HG03108 (cell line): ENCODE measurements at regions not wholly inside any gene's neighbourhood (a gene's known extent, or its start where the extent isn't known, plus 50 kb on each side); places are given as distances from the start of the nearest gene placed in this dataset.
"Not testable (repeated sequence)": the region's sequence is repeated elsewhere in the genome, so short reads cannot be mapped to it uniquely, and the experiment has no call there.

ENCODE experiments used
- ATAC-seq: cut with Tn5 transposase; IDR thresholded peaks from one replicate; pipeline ENCODE4 v1.9.1; 2021; ENCODE audit warnings: moderate library complexity; ENCODE audit not compliant: unreplicated experiment

DNA sequence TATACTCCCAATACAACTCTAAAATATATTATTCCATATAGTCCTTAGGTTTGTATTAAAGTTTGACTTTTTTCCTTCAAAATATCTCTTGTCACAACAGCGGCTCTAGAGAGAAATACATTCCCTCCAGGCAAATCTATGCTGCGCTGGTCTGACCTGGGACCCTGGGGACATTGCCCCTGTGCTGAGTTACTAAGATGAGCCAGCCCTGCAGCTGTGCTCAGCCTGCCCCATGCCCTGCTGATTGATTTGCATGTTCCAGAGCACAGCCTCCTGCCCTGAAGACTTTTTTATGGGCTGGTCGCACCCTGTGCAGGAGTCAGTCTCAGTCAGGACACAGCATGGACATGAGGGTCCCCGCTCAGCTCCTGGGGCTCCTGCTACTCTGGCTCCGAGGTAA, 1170.7 kb downstream of the RPIA start:
- not testable (repeated sequence) for ATAC-seq

DNA sequence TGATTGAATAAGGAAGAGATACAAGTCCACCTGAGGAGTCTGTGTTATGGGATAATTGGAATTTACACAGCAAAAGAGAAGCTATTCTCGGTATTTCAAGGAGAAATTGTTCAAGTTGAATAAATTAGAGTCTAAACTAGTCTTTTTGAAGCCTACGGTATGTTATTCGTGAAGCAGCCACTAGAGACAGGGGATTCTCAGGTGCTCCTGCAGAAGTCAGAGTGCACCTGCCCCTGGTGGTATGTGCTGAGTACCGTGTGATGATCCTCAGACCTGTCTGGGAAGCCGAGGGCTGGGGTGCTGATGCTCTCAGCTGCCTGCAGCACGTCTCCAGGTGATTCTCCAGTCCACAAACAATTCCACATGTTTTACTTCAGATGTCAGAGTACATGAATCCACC, 1171.7 kb downstream of the RPIA start:
- not testable (repeated sequence) for ATAC-seq

DNA sequence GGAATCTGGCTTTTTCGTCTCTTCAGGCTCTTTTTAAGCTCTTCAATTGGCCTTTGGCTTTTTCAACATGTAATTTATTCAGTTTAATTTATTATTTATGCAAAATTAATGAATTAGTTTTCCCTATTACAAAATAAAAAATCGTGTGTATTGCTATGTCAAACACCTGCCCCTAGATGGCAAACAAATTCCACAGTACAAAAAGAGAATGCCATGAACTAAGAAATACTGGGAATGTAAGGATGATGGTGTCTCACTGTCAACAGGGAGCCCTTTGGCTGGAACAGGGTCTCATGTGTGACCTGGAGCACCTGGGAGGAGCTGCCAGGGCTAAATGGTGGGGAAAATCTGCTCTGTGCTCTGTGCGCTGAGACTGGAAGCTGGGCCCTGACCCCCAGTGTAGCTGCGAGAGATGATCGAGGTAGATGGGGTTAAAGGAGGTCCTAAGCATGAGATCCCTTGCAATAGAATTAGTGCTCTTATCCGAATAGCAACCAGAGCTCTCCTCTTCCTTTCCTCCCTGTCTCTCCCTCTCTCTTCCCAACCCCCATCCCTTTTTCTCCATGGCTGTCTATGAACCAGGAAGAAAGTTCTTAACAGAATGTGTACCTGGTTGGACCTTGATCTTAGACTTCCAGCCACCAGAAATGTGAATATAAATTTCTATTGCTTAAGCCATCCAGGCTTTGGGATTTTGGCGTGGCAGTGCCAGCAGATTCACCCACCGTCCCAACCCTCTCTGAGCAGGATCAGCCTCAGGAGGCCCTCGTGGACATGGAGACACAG, 1183.5 kb downstream of the RPIA start:
- not testable (repeated sequence) for ATAC-seq

DNA sequence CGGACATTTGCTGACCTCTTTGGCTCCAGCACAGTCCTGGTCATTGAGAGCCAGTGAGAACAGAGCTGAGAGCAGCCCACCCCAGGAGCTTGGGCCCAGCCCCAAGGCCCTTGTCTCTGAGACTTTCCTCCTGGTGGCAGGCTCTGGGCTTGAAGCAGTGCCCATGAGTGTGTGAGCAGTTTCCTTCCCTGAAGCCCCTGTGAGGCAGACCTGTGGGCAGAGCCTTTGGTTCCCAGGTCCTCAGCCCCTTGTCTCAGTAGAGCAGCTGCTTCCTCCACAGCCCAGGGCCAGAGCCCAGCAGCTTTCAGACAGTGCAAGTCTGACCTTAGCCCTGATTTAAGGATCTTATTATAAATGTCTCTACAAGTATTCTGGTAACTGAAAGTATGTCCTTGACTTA, 1185.0 kb downstream of the RPIA start:
- not testable (repeated sequence) for ATAC-seq

DNA sequence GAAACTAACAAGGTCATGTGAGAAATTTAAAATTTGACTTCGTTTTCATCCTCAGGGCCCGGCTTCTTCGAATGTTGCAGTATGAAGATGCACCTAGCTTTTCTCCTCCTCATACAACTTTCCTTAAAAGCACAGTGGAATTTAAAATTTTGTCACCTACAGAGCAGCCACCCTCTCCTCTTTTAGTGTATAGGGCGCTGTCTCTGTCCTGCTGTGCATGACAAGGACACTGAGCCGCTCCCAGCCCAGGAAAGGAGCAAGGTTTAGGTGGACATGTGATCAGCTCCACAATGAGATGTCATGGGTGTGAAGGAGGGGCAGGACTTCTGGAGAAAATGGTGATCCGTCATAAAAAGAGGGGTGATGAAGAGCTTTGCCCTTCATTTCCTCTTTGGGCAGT, 1185.4 kb downstream of the RPIA start:
- ATAC-seq: not testable (repeated sequence)

DNA sequence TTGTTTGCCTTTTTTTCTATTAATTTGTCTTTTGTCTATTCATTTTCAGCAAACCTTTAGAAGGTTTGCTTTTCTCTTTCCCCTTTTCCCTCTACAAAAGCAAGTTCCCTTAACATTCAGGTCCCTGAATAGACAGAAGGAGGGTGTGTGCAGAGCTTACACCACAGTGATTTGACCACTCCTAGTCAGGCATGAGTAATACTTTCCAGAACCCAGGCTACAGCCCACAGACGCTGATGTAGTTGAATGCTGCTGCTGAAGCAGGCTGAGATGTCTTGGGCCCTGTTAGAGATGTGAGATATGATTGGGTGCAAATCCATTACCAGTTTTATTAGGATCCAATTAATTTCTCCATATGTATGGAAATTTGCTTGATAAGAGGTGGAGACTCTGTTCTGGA, 1191.4 kb downstream of the RPIA start:
- ATAC-seq: not testable (repeated sequence)

DNA sequence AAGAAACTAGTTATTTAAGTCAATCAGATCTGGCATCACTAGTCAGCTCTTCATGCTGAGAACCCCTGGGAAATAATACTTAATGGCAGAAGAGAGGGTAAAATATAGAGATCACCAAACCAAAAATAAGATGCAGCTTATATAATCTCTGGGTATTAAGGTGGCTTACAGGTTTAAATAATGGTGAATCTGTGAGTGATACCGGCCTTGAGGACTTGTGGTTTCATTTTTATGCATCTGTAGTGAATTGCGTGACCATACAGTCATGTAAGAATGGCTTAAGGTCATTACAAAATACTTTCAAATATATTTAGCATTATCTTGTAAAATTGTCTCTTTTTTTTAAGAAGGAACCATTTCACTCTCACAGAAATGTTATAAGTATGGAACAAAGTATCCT, 1192.2 kb downstream of the RPIA start:
- ATAC-seq: not testable (repeated sequence)

DNA sequence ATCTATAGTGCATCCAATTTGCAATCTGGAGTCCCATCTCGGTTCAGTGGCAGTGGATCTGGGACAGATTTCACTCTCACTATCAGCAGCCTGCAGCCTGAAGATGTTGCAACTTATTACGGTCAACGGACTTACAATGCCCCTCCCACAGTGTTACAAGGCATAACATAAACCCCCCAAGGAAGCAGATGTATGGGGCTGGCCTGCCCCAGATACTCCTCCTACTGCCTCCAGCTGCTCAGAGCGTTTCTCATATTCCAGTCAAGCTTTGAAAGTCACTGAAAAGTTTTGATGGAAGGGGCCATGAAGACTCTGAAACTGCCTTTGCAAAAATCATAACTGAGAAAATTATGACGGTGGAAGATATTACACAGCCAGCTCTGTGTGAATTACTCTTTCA, 1193.6 kb downstream of the RPIA start:
- ATAC-seq: not testable (repeated sequence)

DNA sequence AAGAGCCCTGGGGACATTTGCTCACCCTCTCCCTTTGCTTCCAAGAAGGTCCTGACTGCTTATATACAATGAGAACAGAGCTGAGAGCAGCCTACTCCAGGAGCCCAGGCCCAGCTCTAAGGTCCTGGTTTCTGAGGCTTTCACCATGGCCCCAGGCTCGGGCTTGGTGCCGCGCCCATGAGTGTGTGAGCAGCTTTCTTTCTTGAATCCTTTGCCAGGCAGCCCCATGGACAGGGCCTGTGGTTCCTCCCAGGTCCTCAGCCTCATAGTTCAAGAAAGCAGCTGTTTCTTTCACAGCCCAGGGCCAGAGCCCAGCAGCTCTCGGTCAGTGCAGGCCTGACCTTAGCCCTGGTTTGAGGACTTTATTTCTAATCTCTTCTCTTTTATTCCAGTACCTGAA, 1197.2 kb downstream of the RPIA start:
- ATAC-seq: not testable (repeated sequence)

DNA sequence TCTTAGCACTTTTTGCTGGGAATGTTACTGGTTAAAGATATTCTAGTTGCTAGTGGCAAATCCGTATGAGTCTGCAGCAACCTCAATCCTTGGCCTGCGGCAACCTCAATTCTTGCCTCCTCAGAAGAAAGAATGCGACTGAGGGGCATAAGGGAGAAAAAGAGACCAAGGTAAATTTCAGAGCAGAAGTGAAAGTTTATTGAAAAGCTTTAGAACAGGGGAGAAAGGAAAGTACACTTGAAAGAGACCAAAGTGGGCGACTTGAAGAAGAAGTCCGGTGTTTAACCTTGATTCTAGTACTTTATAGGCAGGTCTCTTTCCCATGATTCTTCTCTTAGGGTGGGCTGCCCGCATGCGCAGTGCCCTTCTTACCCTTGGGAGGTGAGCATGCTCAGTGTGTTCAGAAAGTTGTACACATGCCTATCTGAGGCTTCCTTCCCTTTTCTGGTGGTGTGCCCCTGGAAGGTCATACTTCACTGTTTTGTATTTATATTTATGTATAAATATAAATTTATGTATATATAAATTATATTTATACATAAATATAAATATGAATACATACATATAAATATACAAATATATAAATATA, 1198.8 kb downstream of the RPIA start:
- ATAC-seq: not testable (repeated sequence)

DNA sequence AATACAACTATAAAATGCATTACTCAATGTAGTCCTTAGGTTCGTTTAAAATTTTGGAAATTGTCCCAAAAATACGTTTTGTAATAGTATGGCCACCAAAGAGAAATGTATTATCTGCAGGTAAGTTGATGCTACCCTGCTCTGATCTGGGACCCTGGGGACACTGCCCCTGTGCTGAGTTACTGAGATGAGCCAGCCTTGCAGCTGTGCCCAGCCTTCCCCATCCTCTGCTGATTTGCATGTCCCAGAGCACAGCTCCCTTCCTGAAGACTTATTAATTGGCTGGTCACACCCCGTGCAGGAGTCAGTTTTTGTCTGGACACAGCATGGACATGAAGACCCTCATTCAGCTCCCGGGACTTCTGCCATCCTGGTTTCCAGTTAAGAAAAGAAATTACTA, 1203.5 kb downstream of the RPIA start:
- not testable (repeated sequence) for ATAC-seq

DNA sequence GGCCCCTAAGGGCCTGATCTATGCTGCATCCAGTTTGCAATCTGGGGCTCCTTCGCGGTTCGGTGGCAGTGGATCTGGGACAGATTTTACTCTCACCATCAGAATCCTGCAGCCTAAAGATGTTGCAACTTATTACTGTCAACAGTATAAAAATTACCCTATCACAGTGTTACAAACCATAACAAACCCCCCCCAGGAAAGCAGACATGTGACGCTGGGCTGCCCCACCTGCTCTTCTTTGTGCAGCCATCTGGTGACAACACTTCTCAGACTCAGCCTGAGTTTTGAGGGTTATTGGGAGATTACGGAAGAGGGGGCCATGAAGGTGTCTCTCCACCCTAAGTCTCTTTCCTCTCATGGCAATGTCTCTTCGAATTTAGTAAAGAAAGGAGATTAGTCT, 1204.2 kb downstream of the RPIA start:
- not testable (repeated sequence) for ATAC-seq

DNA sequence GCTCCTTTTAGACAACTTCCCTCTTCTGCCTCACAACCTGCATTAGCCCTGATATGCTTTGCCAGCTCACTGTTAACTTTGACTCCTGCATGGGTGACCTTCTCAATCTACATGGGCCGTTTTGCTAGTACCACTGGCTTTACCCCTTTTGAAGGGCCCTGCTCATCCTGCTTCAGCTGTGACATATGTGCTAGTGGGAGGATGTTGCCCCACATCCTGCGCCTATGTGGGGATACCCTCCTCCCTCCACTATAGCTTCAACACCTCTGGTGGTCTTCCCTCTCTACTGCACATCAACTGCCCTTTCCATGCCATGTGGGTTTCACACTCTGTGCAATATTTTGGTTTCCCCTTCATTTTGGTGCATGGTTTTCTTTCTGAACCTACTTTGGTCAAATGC, 1235.5 kb downstream of the RPIA start:
- not testable (repeated sequence) for ATAC-seq

DNA sequence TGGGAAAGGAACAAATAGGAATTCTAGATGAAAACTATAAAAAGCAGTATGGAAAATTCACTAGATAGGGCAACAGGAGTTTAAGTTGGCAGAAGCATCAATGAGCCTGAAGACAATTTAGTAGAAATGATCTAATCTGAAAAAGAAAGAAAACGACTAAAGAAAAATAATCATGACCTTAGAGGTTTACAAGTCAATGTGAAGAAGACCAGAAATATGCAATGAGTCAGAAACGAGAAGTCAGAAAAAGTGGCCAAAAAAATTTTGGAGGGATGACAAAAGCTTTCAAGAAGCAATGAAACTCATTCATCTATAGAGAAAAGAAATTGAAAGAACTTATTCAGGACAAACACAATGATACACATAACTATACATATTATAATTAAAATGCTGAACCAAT, 1244.0 kb downstream of the RPIA start:
- ATAC-seq: not testable (repeated sequence)

DNA sequence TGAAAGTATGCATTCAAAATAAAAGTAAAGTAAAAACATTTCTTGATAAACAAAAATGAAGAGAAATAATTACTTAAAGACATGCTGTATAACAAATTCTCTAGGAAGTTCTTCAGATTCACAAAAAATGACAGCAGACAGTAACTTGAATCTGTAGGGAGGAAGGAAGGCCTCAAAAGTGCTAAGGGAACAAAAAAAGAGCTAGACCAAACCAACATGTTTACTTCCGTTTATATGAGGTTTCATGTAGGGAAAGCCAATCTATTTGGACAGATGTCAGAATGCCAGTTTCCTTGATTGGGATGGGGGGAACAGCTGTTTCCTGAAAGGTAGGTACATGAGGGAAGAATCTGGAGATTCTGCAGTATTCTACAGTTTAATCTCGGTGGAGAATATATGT, 1244.5 kb downstream of the RPIA start:
- not testable (repeated sequence) for ATAC-seq

DNA sequence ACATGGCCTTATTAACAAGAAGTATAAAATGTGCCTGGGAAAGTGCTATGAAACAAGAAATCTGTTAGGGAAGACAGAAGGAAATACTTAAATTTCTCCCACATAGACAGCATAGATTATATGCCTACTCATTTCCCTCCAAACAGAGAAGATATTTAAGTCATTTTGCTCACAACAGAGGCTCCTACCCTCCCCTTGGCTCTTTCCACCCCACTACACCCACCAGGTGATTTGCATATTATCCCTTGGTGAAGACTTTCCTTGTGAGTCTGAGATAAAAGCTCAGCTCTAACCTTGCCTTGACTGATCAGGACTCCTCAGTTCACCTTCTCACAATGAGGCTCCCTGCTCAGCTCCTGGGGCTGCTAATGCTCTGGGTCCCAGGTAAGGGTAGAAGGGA, 1245.1 kb downstream of the RPIA start:
- not testable (repeated sequence) for ATAC-seq

DNA sequence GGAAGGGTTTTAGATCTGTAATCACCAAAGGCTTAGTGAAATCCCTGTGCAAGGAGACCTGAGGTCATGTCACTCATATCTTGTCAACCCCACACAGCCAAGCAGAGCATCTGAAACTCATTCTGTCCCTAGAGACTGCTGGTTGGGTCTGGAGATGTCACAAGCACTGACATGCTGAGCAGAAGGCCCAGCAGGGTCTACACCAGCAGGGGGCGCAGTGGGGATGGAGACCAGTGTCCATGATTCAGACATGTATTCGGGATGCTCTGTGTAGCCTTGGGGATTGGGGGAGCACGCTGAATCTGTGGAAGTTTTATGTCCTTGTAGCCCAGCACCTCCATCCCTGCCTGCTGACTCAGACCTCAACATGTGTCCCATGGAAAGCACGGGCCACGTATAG, 1247.3 kb downstream of the RPIA start:
- peak; percentile 89 for ATAC-seq

DNA sequence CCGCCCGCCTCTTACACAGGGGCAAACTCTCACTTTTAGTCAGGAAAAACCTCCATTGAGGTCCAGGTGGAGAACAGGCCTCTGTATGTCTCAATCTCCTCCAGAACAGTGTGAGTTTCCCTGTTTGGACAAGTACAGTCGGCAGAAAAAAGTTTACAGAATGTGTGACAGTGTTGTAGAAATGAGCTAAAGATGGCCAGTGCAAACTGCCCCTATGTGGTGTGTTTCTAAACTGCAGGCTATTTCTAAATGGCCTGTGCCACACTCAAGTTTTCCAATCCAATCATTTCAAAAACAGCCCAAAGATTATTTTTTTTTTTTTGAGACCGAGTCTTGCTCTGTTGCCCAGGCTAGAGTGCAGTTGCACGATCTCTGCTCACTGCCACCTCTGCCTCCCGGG, 1252.8 kb downstream of the RPIA start:
- ATAC-seq: not testable (repeated sequence)

DNA sequence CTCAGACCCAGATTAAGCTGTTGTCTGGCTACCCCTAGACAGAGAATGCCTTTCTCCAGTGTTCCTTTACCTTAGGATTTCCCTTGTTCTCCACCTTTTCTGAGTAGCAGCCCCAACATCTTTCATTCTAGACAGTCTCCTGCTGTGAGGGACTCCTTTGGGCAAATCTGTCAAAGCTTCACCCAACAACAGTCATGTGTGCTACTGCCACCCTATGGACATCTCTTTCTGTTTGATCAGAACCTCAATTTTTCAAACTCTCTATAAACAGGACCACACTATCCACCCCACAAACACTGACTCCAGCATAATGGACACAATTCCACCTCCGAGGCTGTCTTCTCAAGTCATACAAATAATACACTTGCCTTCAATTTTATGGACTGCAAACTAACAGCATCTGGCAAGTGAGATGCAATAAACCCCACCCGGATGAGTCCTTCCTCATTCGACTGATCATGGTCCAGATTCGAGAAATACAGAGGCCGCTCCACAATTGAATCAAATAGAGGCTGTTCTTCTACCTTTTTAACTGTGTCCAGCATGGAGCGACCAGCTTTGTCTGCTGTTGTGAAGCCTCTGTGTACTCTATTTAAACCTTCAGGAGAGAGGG, 1253.6 kb downstream of the RPIA start:
- ATAC-seq: not testable (repeated sequence)

DNA sequence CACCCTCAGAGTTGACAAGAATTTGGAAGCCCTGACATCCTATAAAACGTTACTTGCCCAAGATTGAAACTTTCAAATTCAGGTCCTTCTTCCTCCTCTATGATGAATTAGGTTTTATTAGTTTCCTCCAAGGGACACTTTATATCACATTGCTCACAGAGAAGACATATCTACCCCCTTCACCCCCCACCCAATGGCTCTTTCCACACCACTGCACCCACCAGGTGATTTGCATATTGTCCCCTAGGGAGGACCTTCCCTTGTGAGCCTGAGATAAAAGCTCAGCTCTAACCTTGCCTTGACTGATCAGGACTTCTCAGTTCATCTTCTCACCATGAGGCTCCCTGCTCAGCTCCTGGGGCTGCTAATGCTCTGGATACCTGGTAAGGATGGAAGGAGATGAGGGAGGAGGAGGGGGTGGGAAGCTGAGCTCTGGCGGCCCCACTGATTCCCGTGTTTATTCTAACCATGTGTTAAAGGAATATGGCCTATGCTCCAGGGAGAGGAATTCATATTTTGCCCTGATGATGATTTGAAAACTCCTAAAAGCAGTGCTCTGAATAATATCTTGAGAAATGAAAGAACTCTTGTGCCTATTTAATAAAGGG, 1255.8 kb downstream of the RPIA start:
- not testable (repeated sequence) for ATAC-seq

DNA sequence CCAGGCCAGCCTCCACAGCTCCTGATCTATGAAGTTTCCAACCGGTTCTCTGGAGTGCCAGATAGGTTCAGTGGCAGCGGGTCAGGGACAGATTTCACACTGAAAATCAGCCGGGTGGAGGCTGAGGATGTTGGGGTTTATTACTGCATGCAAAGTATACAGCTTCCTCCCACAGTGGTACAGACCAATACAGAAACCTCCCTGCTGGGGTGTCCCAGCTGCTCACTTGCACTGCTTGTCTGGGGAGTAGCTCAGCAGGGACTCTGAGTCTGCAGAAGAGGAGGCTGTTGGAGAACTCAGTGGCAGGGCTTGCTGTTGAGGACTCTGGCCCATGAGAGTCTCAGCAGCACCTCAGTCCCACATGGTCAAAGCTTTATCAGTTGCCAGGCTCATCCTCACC, 1256.6 kb downstream of the RPIA start:
- not testable (repeated sequence) for ATAC-seq

DNA sequence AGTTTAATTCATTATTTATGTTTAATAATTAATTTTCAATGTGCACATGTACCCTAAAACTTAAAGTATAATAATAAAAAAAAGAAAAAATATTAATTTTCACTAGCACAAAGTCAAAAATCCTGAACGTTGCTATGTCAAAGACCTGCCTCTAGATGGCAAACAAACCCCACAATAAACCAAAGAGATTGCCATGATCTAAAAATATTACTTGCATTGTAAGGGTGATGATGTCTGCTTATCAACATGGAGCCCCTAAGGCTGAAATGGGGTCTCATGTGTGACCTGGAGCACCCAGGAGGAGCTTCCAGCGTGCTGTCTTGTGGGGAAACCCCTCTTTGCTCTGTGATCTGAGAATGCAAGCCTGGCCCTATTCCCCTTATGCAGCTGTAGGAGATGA, 1259.3 kb downstream of the RPIA start:
- not testable (repeated sequence) for ATAC-seq
